ENCODE measurements at regions not wholly inside any gene's neighbourhood (a gene's known extent, or its start where the extent isn't known, plus 50 kb on each side); places are given as distances from the start of the nearest gene placed in this dataset.

GRCh38 chr1:229075217-229075616, 195.7 kb upstream of the RAB4A start:
- Histone ChIP-seq H3K9ac (ENCODE audit: low read length) (no peak overlapping the region), H3K27ac (ENCODE audit: low read length) (no peak overlapping the region), H3K9me2 (ENCODE audit: insufficient read depth, low read length) (no peaks in the 10 kb centered on the region), H2AFZ (ENCODE audit: low read depth, low read length) (no peak overlapping the region), H3K79me2 (replicated peaks; ENCODE audit: insufficient read depth, low read length) (no peaks in the 10 kb centered on the region), H3K9me3 (ENCODE audit: low read length) (no peaks in the 10 kb centered on the region), H3K4me3 (ENCODE audit: low read length) (no peak overlapping the region), H3F3A (ENCODE audit: insufficient read depth, low read length, poor library complexity, severe bottlenecking) (no peaks in the 10 kb centered on the region), H3K4me2 (ENCODE audit: low read length) (no peak overlapping the region), H4K20me1 (ENCODE audit: insufficient read depth) (no peaks in the 10 kb centered on the region), H3K27me3 (ENCODE audit: insufficient read depth, low read depth, low read length) (no peaks in the 10 kb centered on the region), H3K36me3 (ENCODE audit: insufficient read depth, low read length) (no peaks in the 10 kb centered on the region)
- TF ChIP-seq RAD21 (conservative IDR thresholded peaks at IDR 0.05) (no peak), POLR2AphosphoS5 (IDR thresholded peaks at IDR 0.05) (no peak), SMC3 (conservative IDR thresholded peaks at IDR 0.05; ENCODE audit: poor library complexity) (no peak)

- Histone ChIP-seq H4K20me1 (ENCODE audit: insufficient read depth) (no peaks in the 10 kb centered on the region), H3K4me3 (ENCODE audit: low read length) (no peak overlapping the region), H3F3A (ENCODE audit: insufficient read depth, low read length, poor library complexity, severe bottlenecking) (no peaks in the 10 kb centered on the region), H3K9me2 (ENCODE audit: insufficient read depth, low read length) (no peaks in the 10 kb centered on the region), H3K9me3 (ENCODE audit: low read length) (no peaks in the 10 kb centered on the region), H3K9ac (ENCODE audit: low read length) (no peak overlapping the region), H2AFZ (ENCODE audit: low read depth, low read length) (no peak overlapping the region), H3K27ac (ENCODE audit: low read length) (no peak overlapping the region), H3K79me2 (replicated peaks; ENCODE audit: insufficient read depth, low read length) (no peaks in the 10 kb centered on the region), H3K36me3 (ENCODE audit: insufficient read depth, low read length) (no peaks in the 10 kb centered on the region), H3K4me2 (ENCODE audit: low read length) (no peak overlapping the region), H3K27me3 (ENCODE audit: insufficient read depth, low read depth, low read length) (no peaks in the 10 kb centered on the region)
- TF ChIP-seq REST (IDR thresholded peaks at IDR 0.05; ENCODE audit: borderline replicate concordance) (no peak), POLR2AphosphoS5 (IDR thresholded peaks at IDR 0.05) (no peak), EZH2 (IDR thresholded peaks at IDR 0.05; ENCODE audit: borderline replicate concordance, insufficient read depth, low read length, poor library complexity, severe bottlenecking) (no peak), CTCF (IDR thresholded peaks at IDR 0.05; ENCODE audit: poor library complexity, severe bottlenecking) (no peak), MXI1 (conservative IDR thresholded peaks at IDR 0.05; ENCODE audit: poor library complexity, severe bottlenecking) (no peak)
Observed at GRCh38 chr1:229075716-229076115, 195.2 kb upstream of the RAB4A start.

- no peaks in the 10 kb centered on the region for H3K36me3 ChIP-seq (ENCODE audit: insufficient read depth, low read length)
- H3K9ac ChIP-seq (ENCODE audit: low read length): no peak overlapping the region
- no peak overlapping the region for H3K4me2 ChIP-seq (ENCODE audit: low read length)
- no peaks in the 10 kb centered on the region for H3K9me3 ChIP-seq (ENCODE audit: low read length)
- no peaks in the 10 kb centered on the region for H3F3A ChIP-seq (ENCODE audit: insufficient read depth, low read length, poor library complexity, severe bottlenecking)
- no peaks in the 10 kb centered on the region for H3K27me3 ChIP-seq (ENCODE audit: insufficient read depth, low read depth, low read length)
- H2AFZ ChIP-seq (ENCODE audit: low read depth, low read length): no peak overlapping the region
- no peaks in the 10 kb centered on the region for H4K20me1 ChIP-seq (ENCODE audit: insufficient read depth)
- no peak overlapping the region for H3K27ac ChIP-seq (ENCODE audit: low read length)
- TF ChIP-seq MXI1 (conservative IDR thresholded peaks at IDR 0.05; ENCODE audit: poor library complexity, severe bottlenecking) (no peak), EZH2 (IDR thresholded peaks at IDR 0.05; ENCODE audit: borderline replicate concordance, insufficient read depth, low read length, poor library complexity, severe bottlenecking) (no peak), POLR2AphosphoS5 (IDR thresholded peaks at IDR 0.05) (no peak), REST (IDR thresholded peaks at IDR 0.05; ENCODE audit: borderline replicate concordance) (no peak), TAF1 (IDR thresholded peaks at IDR 0.05; ENCODE audit: low read depth) (no peak), RAD21 (conservative IDR thresholded peaks at IDR 0.05) (no peak), SMC3 (conservative IDR thresholded peaks at IDR 0.05; ENCODE audit: poor library complexity) (no peak), EP300 (conservative IDR thresholded peaks at IDR 0.05; ENCODE audit: poor library complexity, severe bottlenecking) (no peak), CTCF (IDR thresholded peaks at IDR 0.05; ENCODE audit: poor library complexity, severe bottlenecking) (no peak)
- H3K9me2 ChIP-seq (ENCODE audit: insufficient read depth, low read length): no peaks in the 10 kb centered on the region
- H3K79me2 ChIP-seq (replicated peaks; ENCODE audit: insufficient read depth, low read length): no peaks in the 10 kb centered on the region
- no peak overlapping the region for H3K4me3 ChIP-seq (ENCODE audit: low read length)
Observed at GRCh38 chr1:229076195-229076594, 194.7 kb upstream of the RAB4A start.
